H1 (cell line): ENCODE measurements at regions not wholly inside any gene's neighbourhood (a gene's known extent, or its start where the extent isn't known, plus 50 kb on each side); places are given as distances from the start of the nearest gene placed in this dataset.

Experiments
- CTCF ChIA-PET: fragments of 300-600 bp; sonication (Branson Sonifier 250); formaldehyde crosslinking; loops from one replicate; lab custom pipeline; 2021; ENCODE audit not compliant: partially characterized antibody; lab: Charles Lee
- POLR2A ChIA-PET: fragments of 300-600 bp; sonication (Branson Sonifier 250); formaldehyde crosslinking; loops from one replicate; lab custom pipeline; 2021; ENCODE audit warnings: inconsistent platforms; ENCODE audit not compliant: partially characterized antibody; lab: Charles Lee
- DNase-seq, 2 experiments: peaks; one replicate each; pipeline versions ENCODE4 v3.0.0 to v3.0.0-alpha.2; 2010 to 2022; ENCODE audit warnings: low spot score in 2 of 2, low read depth in 1 of 2, mixed read lengths in 1 of 2
- FAIRE-seq: peaks from 2 replicates; lab custom pipeline; 2011; peaks lifted over from hg19 to GRCh38; lab: Jason Lieb, UNC
- H2AFZ ChIP-seq: 2 replicates; pipeline ENCODE4 v1.8.1; 2012; ENCODE audit warnings: low read length, inconsistent platforms
- H2AK5ac ChIP-seq: 2 replicates; pipeline ENCODE4 v1.6.1; 2013; ENCODE audit warnings: low read depth, low read length
- H2BK120ac ChIP-seq: replicated peaks from 2 replicates; pipeline ENCODE3; 2013; ENCODE audit warnings: low read depth, low read length, inconsistent platforms
- H2BK12ac ChIP-seq: 2 replicates; pipeline ENCODE4 v1.6.1; 2013; ENCODE audit warnings: low read depth, low read length
- H2BK15ac ChIP-seq: 2 replicates; pipeline ENCODE4 v1.6.1; 2013; ENCODE audit warnings: low read length
- H2BK20ac ChIP-seq: 2 replicates; pipeline ENCODE4 v1.6.1; 2013; ENCODE audit warnings: low read length
- H2BK5ac ChIP-seq: 2 replicates; pipeline ENCODE4 v1.6.1; 2013; ENCODE audit warnings: low read depth, low read length
- H3K14ac ChIP-seq: 2 replicates; pipeline ENCODE4 v1.6.1; 2013; ENCODE audit warnings: inconsistent platforms; ENCODE audit not compliant: insufficient read length
- H3K18ac ChIP-seq: 2 replicates; pipeline ENCODE4 v1.6.1; 2013; ENCODE audit warnings: low read length; ENCODE audit errors: extremely low read depth
- H3K23ac ChIP-seq: 2 replicates; pipeline ENCODE4 v1.6.1; 2013; ENCODE audit warnings: inconsistent platforms; ENCODE audit not compliant: insufficient read length
- H3K23me2 ChIP-seq: 2 replicates; pipeline ENCODE4 v1.6.1; 2013; ENCODE audit warnings: low read depth, low read length
- H3K27ac ChIP-seq: 2 replicates; pipeline ENCODE4 v1.6.1; 2011; ENCODE audit warnings: low read depth, low read length, inconsistent platforms
- H3K27me3 ChIP-seq, 4 experiments: replicated peaks in 1 of 4; 1 replicate in 1 of 4; 2 replicates in 3 of 4; pipeline versions ENCODE4 v1.6.1 to v1.8.1; 2011 to 2013; ENCODE audit warnings: low read length in 3 of 4, mild to moderate bottlenecking in 3 of 4, inconsistent platforms in 2 of 4, mixed read lengths in 2 of 4, moderate library complexity in 1 of 4; ENCODE audit not compliant: control insufficient read depth in 3 of 4, insufficient read depth in 3 of 4; ENCODE audit errors: extremely low read depth in 1 of 4
- H3K36me3 ChIP-seq, 4 experiments: 2 replicates each; pipeline versions ENCODE4 v1.6.1 to v1.8.1; 2011 to 2013; ENCODE audit warnings: mild to moderate bottlenecking in 4 of 4, low read length in 3 of 4, moderate library complexity in 2 of 4, control low read depth in 1 of 4, inconsistent platforms in 1 of 4; ENCODE audit not compliant: insufficient read depth in 4 of 4, control insufficient read depth in 2 of 4
- H3K4ac ChIP-seq: replicated peaks from 2 replicates; pipeline ENCODE3; 2013; ENCODE audit warnings: low read length, low read depth, mixed read lengths, inconsistent platforms; ENCODE audit not compliant: insufficient read length
- H3K4me1 ChIP-seq, 4 experiments: replicated peaks in 1 of 4; 1 replicate in 1 of 4; 2 replicates in 3 of 4; pipeline versions ENCODE4 v1.6.1 to v1.8.1; 2011 to 2013; ENCODE audit warnings: low read length in 3 of 4, inconsistent platforms in 2 of 4, mixed read lengths in 1 of 4; ENCODE audit not compliant: insufficient read depth in 4 of 4, control insufficient read depth in 3 of 4
- H3K4me2 ChIP-seq, 2 experiments: 2 replicates each; pipeline versions ENCODE4 v1.6.1 to v1.8.1; 2011 to 2013; ENCODE audit warnings: low read depth in 2 of 2, low read length in 2 of 2, control low read depth in 1 of 2, inconsistent platforms in 1 of 2, mild to moderate bottlenecking in 1 of 2; ENCODE audit not compliant: insufficient read depth in 1 of 2
- H3K4me3 ChIP-seq, 4 experiments: fragments of 200-600, 300-600 bp in 1 of 4; sonication (generic), shearing (Covaris generic), sonication (Bioruptor Twin) in 1 of 4; 2 replicates each; pipeline versions ENCODE4 v1.5.1 to v1.8.1; 2011 to 2016; ENCODE audit warnings: low read length in 4 of 4, low read depth in 3 of 4, control low read depth in 2 of 4, inconsistent platforms in 2 of 4, mild to moderate bottlenecking in 2 of 4, mixed read lengths in 1 of 4, moderate library complexity in 1 of 4; ENCODE audit not compliant: insufficient read depth in 2 of 4; ENCODE audit errors: extremely low read depth in 1 of 4
- H3K56ac ChIP-seq: replicated peaks from 2 replicates; pipeline ENCODE3; 2013; ENCODE audit warnings: low read depth, mild to moderate bottlenecking, mixed read lengths, low read length, inconsistent platforms; ENCODE audit not compliant: insufficient read length
- H3K79me1 ChIP-seq: 2 replicates; pipeline ENCODE4 v1.6.1; 2013; ENCODE audit warnings: low read depth, low read length, control low read depth
- H3K79me2 ChIP-seq, 2 experiments: 2 replicates each; pipeline versions ENCODE4 v1.6.1 to v1.8.1; 2012 to 2013; ENCODE audit warnings: low read length in 2 of 2, mild to moderate bottlenecking in 2 of 2, inconsistent platforms in 1 of 2; ENCODE audit not compliant: insufficient read depth in 2 of 2, control insufficient read depth in 1 of 2
- H3K9ac ChIP-seq, 4 experiments: replicated peaks in 1 of 4; 1 replicate in 1 of 4; 2 replicates in 3 of 4; pipeline versions ENCODE4 v1.6.1 to v1.8.1; 2011 to 2013; ENCODE audit warnings: low read depth in 3 of 4, low read length in 3 of 4, control low read depth in 2 of 4, mild to moderate bottlenecking in 2 of 4, moderate library complexity in 2 of 4, inconsistent platforms in 1 of 4; ENCODE audit errors: extremely low read depth in 1 of 4
- H3K9me3 ChIP-seq, 2 experiments: 2 replicates each; pipeline versions ENCODE4 v1.6.1 to v1.8.1; 2012 to 2013; ENCODE audit warnings: mild to moderate bottlenecking in 2 of 2, moderate library complexity in 2 of 2, control low read depth in 1 of 2, inconsistent platforms in 1 of 2, low read depth in 1 of 2, low read length in 1 of 2, mixed read lengths in 1 of 2; ENCODE audit not compliant: insufficient read depth in 2 of 2
- H4K20me1 ChIP-seq, 2 experiments: replicated peaks in 1 of 2; 2 replicates each; pipeline versions ENCODE3 to v1.8.1; 2011 to 2013; ENCODE audit warnings: inconsistent platforms in 2 of 2, low read length in 2 of 2, mild to moderate bottlenecking in 1 of 2; ENCODE audit not compliant: insufficient read depth in 2 of 2, control insufficient read depth in 1 of 2
- H4K5ac ChIP-seq: 2 replicates; pipeline ENCODE4 v1.6.1; 2013; ENCODE audit warnings: low read length, low read depth, mixed read lengths, inconsistent platforms; ENCODE audit not compliant: insufficient read length
- H4K8ac ChIP-seq: 2 replicates; pipeline ENCODE4 v1.8.0; 2013; ENCODE audit warnings: mild to moderate bottlenecking, moderate library complexity, low read length, inconsistent platforms; ENCODE audit not compliant: insufficient read depth; ENCODE audit errors: extremely low read depth
- H4K91ac ChIP-seq: replicated peaks from 2 replicates; pipeline ENCODE3; 2013; ENCODE audit warnings: low read length, mixed read lengths, inconsistent platforms; ENCODE audit not compliant: insufficient read length
- BRCA1 ChIP-seq: IDR thresholded peaks from 2 replicates; pipeline ENCODE4 v1.6.1; 2012; ENCODE audit warnings: low read depth, low read length, improper control_type of control experiment
- CBX5 ChIP-seq: fragments of 300-800, 300-1000 bp; sonication (generic); IDR thresholded peaks from 2 replicates; pipeline ENCODE4 v1.7.1; 2016; ENCODE audit warnings: antibody characterized with exemption, low read length, low read depth
- CBX8 ChIP-seq: fragments of 300-800, 300-1000 bp; sonication (generic); IDR thresholded peaks from 2 replicates; pipeline ENCODE4 v1.7.1; 2016; ENCODE audit warnings: low read depth, low read length, borderline replicate concordance
- CHD2 ChIP-seq: IDR thresholded peaks from 2 replicates; pipeline ENCODE4 v1.6.1; 2012; ENCODE audit warnings: low read length, improper control_type of control experiment
- E2F6 ChIP-seq: IDR thresholded peaks from 2 replicates; pipeline ENCODE4 v1.6.1; 2012; ENCODE audit warnings: inconsistent platforms
- EZH2 ChIP-seq: fragments of 200-600 bp; sonication (generic); IDR thresholded peaks from 2 replicates; pipeline ENCODE4 v1.7.1; 2012; ENCODE audit warnings: low read depth, mild to moderate bottlenecking, moderate library complexity, low read length, inconsistent platforms; ENCODE audit not compliant: severe bottlenecking
- FOSL1 ChIP-seq: IDR thresholded peaks from 2 replicates; pipeline ENCODE4 v1.6.1; 2011; ENCODE audit warnings: mild to moderate bottlenecking, low read depth, low read length, moderate library complexity; ENCODE audit not compliant: insufficient read depth
- GTF2F1 ChIP-seq: IDR thresholded peaks from 2 replicates; pipeline ENCODE4 v1.6.1; 2012; ENCODE audit warnings: low read depth, low read length, improper control_type of control experiment, borderline replicate concordance
- HDAC6 ChIP-seq: IDR thresholded peaks from one replicate; pipeline ENCODE4 v1.7.1; 2012; ENCODE audit warnings: low read depth, mild to moderate bottlenecking, inconsistent platforms, low read length, moderate library complexity
- KDM1A ChIP-seq: fragments of 200-600, 300-600 bp; sonication (generic); IDR thresholded peaks from 2 replicates; pipeline ENCODE4 v1.7.1; 2016; ENCODE audit warnings: mild to moderate bottlenecking, low read length, borderline replicate concordance
- KDM4A ChIP-seq: IDR thresholded peaks from one replicate; pipeline ENCODE4 v1.7.1; 2012; ENCODE audit warnings: low read depth, mild to moderate bottlenecking, moderate library complexity, low read length, inconsistent platforms; ENCODE audit not compliant: severe bottlenecking
- POU5F1 ChIP-seq: IDR thresholded peaks from 2 replicates; pipeline ENCODE4 v1.6.1; 2011; ENCODE audit warnings: low read depth, mild to moderate bottlenecking, low read length, moderate library complexity
- WGBS, 2 experiments: shearing (Covaris generic) in 1 of 2; methylation state at CpG; one replicate each; pipeline versions ENCODE4 v1.1.6 to v1.1.7; 2013 to 2015; ENCODE audit warnings: low lambda C conversion rate in 2 of 2, mixed read lengths in 2 of 2, inconsistent platforms in 1 of 2, low coverage in 1 of 2, missing lambda C conversion rate in 1 of 2; ENCODE audit not compliant: insufficient replicate concordance in 2 of 2, insufficient coverage in 1 of 2, insufficient read length in 1 of 2; ENCODE audit errors: extremely low coverage in 1 of 2, missing lambda C conversion rate in 1 of 2; 5-methylcytosine and 5-hydroxymethylcytosine counted together
- TF ChIP-seq, protein P1 (sequence below): IDR thresholded peaks from 2 replicates; pipeline ENCODE4 v1.6.1; 2012; ENCODE audit warnings: low read length, inconsistent platforms

DNA sequence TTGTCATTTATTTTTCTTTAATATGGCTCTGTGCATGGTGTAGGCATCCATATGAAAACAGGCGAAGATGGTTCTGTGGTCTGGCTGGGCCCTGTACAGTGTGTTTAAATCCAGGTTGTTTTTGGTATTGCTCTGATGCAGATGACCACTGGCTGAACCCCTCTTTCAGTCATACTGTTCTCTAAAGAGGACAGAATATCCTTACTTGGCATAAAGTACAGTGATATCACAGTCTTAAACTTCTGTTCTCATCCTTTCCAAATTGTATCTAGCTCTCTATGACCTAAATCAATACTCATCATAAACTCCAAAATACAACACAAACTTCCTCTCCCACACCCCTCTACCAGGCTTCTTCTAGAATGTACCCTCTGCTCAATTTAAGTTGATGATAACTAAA, 252.7 kb upstream of the FAR2 start:
- Histone ChIP-seq H3K27me3 (no peaks in the 10 kb centered on the region), H2BK12ac (no peak overlapping the region), H4K91ac (no peak overlapping the region), H4K8ac (no peak overlapping the region), H2BK5ac (no peak overlapping the region), H2AK5ac (no peak overlapping the region), H4K5ac (no peak overlapping the region), H3K9ac (no peak overlapping the region), H3K56ac (no peak overlapping the region), H2AFZ (no peak overlapping the region), H3K9me3 (peaks cover 7 to 8% of the 10 kb centered on the region in 2 experiments; a peak in 3 of 4 replicates), H3K23ac (no peak overlapping the region), H3K79me1 (no peaks in the 10 kb centered on the region), H2BK120ac (no peak overlapping the region), H3K23me2 (no peaks in the 10 kb centered on the region), H2BK15ac (no peak overlapping the region), H3K14ac (no peak overlapping the region), H3K36me3 (no peaks in the 10 kb centered on the region), H2BK20ac (no peak overlapping the region), H4K20me1 (no peaks in the 10 kb centered on the region), H3K27ac (no peak overlapping the region), H3K4me2 (no peak overlapping the region), H3K79me2 (no peaks in the 10 kb centered on the region), H3K4ac (no peak overlapping the region), H3K4me1 (no peaks in the 10 kb centered on the region), H3K18ac (no peak overlapping the region), H3K4me3 (no peak overlapping the region)
- ChIA-PET CTCF (no interaction called here), POLR2A (no interaction called here)
- DNase-seq (no peak), FAIRE-seq (no peak)
- WGBS, 2 experiments: 94% methylated on average over 1 of the region's 1 CpG; no CpG with 5 or more reads in 1 of the 2 experiments
- TF ChIP-seq KDM1A: no peak
- TF ChIP-seq FOSL1: no peak
- no peak for TF ChIP-seq POU5F1
- TF ChIP-seq KDM4A: no peak
- no peak for TF ChIP-seq HDAC6
- TF ChIP-seq CBX5: no peak
- no peak for TF ChIP-seq CBX8
- no peak for TF ChIP-seq CHD2
- TF ChIP-seq E2F6: no peak
- no peak for TF ChIP-seq BRCA1
- no peak for TF ChIP-seq EZH2
- TF ChIP-seq GTF2F1: no peak
- TF ChIP-seq, protein P1, sequence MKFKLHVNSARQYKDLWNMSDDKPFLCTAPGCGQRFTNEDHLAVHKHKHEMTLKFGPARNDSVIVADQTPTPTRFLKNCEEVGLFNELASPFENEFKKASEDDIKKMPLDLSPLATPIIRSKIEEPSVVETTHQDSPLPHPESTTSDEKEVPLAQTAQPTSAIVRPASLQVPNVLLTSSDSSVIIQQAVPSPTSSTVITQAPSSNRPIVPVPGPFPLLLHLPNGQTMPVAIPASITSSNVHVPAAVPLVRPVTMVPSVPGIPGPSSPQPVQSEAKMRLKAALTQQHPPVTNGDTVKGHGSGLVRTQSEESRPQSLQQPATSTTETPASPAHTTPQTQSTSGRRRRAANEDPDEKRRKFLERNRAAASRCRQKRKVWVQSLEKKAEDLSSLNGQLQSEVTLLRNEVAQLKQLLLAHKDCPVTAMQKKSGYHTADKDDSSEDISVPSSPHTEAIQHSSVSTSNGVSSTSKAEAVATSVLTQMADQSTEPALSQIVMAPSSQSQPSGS: no peak
